Activated naive CD8-positive, alpha-beta T cell treated with anti-CD3 and anti-CD28 coated beads, Interleukin-2, amount 50 U/mL, for 16 hours (primary cell): ENCODE measurements at regions not wholly inside any gene's neighbourhood (a gene's known extent, or its start where the extent isn't known, plus 50 kb on each side); places are given as distances from the start of the nearest gene placed in this dataset.

Experiments
- DNase-seq: peaks from one replicate; pipeline ENCODE4 v3.0.0-alpha.2; 2020; ENCODE audit warnings: low read depth, low spot score

- DNase-seq = no peak
These were observed 97.8 kb downstream of the ZNF674 start for GRCh38 chrX:46447384-46447783.

GRCh38 chrX:46446727-46447378, 98.4 kb downstream of the ZNF674 start:
- peak; percentile 67 for DNase-seq

DNA sequence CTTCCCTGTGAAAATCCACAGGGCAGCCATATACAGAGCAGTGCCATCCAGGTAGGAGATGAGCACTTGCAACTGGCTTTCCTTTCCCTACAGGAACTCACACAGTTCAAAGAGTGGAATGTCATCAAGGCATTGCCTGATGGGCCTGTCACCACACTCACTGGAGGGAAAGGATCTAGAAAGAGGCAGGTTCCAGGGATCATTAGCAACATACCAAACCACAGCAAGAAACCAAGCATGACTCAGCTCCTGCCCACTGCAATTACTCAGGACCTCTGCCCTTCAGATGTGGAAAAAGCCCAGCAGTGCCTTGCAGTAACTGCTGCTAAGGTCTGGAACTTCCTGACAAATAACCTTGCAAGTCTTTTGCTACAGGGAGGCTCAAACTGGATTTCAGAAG, 101.2 kb downstream of the ZNF674 start:
- no peak for DNase-seq

GRCh38 chrX:46436744-46437143, 108.5 kb downstream of the ZNF674 start:
- no peak for DNase-seq

GRCh38 chrX:46433892-46434291, 111.3 kb downstream of the ZNF674 start:
- no peak for DNase-seq

DNA sequence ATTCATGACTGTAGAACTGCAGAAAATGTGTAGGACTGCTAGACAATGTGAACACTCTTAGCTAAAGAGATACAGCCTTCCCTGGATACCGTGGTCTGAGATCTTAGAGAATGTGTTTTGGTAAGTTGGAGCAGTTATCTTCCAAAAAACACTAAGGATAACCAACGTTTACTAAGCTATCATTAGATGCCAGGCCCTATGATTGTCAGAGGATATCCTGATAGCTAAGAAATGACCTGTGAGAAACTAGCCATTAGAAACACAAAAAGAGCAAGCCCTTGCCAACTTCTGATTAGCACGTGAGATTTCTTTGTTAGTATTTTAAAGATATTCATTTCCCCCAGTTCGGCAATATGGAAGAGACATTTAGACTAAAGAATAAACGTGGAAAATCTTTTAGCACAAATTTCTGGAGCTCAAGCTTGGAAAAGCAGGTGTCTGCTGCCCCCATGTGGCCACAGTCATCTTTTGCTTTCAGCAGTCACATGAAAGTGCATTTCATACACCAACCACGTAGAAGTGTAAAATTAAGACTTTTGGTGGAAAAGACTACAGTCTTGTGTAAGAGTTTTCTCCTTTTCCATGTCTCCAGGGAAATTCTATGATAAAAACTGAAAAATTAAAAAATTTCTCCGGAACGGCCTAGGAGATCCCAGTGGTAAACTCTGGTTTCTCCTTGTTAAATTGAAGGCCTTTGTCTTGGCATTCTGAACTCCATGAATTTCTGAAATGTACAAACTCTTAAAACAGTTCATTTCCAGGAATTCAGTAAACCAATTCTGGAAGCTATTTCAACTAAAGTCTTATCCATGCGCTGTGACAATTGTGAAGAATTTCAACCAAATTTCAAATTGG, 136.4 kb downstream of the ZNF674 start:
- peak; percentile 25 for DNase-seq

- no peak for DNase-seq
These were observed 137.5 kb downstream of the ZNF674 start for GRCh38 chrX:46407753-46408130.

DNA sequence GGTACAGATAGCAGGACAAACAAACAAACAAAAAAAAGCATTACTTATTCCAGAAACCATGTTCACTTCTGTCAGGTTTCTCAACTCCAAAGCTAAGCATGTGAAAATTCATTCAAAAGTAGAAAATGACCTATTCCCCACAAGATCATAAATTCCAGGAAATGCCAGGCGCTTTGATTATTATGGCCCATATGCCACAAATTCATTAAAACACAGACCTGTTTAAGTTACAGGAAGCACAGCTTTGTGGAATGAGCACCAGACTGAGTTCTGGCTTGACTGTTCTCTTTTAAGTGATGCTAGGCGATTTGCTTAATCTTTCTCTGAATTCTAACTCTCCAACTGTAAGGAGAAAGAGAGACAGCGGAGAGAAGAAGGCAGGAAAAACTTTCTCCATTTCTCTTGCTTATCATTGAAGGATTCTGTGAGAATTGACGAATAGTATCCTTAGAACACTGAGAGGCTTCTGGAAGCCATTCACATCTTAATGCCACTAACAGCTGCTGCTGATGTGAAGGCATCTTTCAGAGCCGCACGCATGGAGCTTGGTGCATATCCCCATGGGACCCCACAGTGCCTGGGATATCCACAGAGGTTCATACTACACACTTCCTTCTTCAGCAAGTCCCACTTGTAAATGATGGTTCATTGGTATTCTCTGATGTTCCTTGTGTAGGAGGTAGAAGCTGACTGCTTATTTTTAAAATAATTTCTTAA, 138.0 kb downstream of the ZNF674 start:
- no peak for DNase-seq

- DNase-seq = no peak
These were observed 140.4 kb downstream of the ZNF674 start for GRCh38 chrX:46404774-46405173.

- DNase-seq = no peak
These were observed 144.4 kb downstream of the ZNF674 start for GRCh38 chrX:46400530-46401443.

GRCh38 chrX:46398874-46399273, 146.3 kb downstream of the ZNF674 start:
- DNase-seq = no peak

DNA sequence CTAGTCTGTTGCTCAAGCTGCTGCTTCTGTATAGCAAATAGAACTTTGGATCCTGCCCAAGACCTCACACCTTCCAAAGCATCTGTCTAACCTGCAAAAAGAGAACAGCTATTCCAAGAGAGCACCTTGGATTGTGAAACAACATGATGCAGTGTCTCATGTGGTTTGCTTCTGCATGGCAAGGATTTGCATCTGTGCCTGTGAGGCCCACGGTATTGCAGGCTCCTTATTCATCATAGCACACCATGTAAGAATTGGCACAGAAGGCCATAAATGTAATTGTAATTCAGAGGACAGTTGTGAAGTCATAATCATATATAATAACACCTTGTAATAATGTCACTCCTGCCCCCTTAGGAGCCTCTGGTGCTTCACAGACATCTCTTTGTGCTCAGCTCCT, 147.1 kb downstream of the ZNF674 start:
- DNase-seq = no peak

- no peak for DNase-seq
These were observed 158.7 kb downstream of the ZNF674 start for GRCh38 chrX:46386511-46386910.

DNA sequence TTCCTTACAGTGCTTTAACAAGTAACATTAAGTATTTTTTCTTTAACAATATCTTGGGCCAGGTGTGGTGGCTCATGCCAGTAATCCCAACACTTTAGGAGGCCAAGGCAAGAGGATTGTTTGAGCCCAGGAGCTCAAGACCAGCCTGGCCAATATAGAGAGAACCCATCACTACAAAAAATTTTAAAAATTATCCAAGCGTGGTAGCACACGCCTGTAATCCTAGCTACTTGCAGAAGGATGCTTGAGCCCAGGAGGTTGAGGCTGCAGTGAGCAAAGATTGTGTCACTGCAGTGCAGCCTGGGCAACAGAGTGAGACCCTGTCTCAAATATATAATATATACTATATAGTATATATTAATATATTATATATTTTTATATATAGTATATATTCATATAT, 162.2 kb downstream of the ZNF674 start:
- no peak for DNase-seq

DNA sequence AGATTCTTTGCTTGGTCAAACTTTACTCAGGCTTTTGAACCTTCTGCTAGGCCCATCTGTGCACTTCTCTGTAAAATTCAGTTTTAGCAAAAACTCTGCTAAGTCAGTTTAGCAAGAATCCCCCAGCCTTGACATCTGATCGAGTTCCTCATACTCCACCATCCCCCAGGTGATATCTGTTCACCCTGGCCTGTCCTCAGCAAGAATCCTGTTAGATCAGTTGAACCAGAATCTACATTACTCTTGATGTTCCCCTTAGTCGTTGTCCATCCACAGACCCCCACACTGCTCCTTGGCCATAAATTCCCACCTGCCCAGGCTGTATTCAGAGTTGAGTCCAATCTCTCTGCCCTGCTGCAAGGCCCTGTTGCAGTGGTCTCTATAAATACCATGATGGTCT, 162.6 kb downstream of the ZNF674 start:
- no peak for DNase-seq

DNA sequence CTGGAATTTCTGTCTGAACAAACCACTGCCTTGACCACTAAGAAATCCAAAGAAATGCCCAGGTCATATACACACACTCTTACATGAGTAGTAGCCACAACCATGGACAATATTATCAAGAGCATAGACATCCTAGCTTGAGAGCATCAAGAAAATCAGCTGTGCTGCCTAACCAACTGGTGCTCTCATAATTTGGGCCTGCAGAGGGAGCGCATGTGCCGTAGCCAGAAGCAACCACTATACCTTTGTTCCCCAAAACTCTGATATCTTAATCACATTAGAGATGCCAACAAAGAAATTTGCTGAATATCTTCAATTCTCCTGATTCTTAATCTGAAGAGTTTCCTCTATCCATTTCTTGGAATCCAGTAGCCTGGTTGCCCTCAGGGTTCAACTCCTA, 163.6 kb downstream of the ZNF674 start:
- DNase-seq = no peak

GRCh38 chrX:46380148-46380752, 165.0 kb downstream of the ZNF674 start:
- no peak for DNase-seq

DNA sequence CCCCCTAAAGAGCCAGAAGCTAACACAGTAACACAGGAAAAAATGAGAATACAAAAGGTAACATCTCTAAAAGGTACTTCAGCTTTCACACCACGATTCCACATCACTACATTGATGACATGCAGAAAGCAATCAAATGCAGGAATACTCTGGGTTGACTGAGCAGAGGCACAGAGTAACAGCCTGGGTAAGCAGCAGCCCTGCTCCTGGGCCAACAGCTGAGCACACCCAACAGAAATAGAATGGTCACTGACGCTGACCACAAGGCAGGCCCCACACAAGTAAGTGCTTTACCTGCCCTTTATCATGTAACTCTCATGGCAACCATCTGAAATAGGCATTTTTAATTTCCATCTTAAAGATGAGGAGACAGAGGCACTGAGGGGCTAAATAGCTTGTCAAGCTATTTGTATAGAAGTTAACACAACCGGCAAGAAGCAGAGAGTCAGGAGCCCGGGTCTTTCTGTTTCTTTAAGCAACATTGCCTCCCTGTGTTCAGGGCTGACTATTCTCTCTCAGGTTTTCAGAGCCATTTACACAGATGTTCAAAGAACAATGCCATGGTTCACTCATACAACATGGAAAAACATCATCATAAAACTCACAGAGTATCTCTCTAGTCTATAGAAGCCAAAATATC, 168.9 kb downstream of the ZNF674 start:
- DNase-seq = no peak

DNA sequence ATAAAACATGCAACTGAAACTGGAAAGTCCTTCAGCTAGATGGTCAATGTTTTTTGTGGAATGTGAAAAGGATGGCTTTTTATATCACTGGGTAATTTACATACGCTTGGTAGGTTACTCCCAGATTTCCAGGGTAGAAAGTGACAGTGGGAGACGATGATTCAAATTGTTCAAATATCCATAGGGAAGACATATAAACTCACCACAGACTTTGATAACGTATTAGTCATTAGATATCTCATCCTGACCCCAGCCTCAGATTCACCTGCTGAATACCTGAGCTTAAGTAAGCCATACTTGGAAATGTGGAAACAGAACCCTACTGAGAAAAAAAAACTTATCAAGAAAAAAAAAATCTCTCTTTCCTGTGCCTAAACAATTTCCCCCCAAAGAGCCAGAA, 169.4 kb downstream of the ZNF674 start:
- no peak for DNase-seq

DNA sequence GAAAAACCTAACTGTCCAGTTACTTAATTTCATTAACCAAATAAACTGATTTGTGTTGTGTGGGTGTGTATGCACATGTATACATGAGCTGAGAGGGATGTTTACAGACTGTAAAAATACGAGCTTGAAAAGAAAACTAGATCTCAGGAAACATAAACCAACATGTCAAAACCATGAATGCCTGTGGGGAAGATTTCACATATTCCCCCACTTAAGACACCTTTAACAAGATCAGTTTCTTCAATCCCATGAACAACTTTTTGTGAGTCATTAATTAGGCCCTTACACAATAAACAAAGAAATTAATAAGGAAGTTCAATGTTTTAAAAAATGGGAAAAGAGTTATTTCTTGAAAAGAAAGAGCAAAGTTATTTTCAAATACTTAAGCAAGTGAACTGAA, 170.8 kb downstream of the ZNF674 start:
- DNase-seq = no peak

- no peak for DNase-seq
These were observed 177.7 kb downstream of the ZNF674 start for GRCh38 chrX:46367491-46367890.
